ENCODE measurements at regions not wholly inside any gene's neighbourhood (a gene's known extent, or its start where the extent isn't known, plus 50 kb on each side); places are given as distances from the start of the nearest gene placed in this dataset.

GRCh38 chr1:193581341-193581740 is 394.9 kb upstream of the B3GALT2 start:
- no peak for TF ChIP-seq JUND (IDR thresholded peaks at IDR 0.05)
- no peak for TF ChIP-seq EZH2 (IDR thresholded peaks at IDR 0.05)
- no peak for TF ChIP-seq RAD21 (IDR thresholded peaks at IDR 0.05; ENCODE audit: low read depth)
- TF ChIP-seq CBX3 (IDR thresholded peaks at IDR 0.05; ENCODE audit: low read depth) = no peak
- TF ChIP-seq POLR2A (IDR thresholded peaks at IDR 0.05; ENCODE audit: borderline replicate concordance, extremely low read depth, insufficient read depth, insufficient read length) = no peak
- TF ChIP-seq REST (IDR thresholded peaks at IDR 0.05; ENCODE audit: low read depth) = no peak
- TF ChIP-seq CTCF (IDR thresholded peaks at IDR 0.05 in 2 of 3, conservative IDR thresholded peaks at IDR 0.05 in 1 of 3; ENCODE audit: borderline replicate concordance in 1 of 3, insufficient read depth in 1 of 3, low read depth in 2 of 3, low read length in 2 of 3) = no peak
- TF ChIP-seq EGR1 (IDR thresholded peaks at IDR 0.05; ENCODE audit: low read depth) = no peak
- TF ChIP-seq ELF1 (IDR thresholded peaks at IDR 0.05; ENCODE audit: borderline replicate concordance, low read depth) = no peak
- no peak for TF ChIP-seq MAX (IDR thresholded peaks at IDR 0.05)
- no peak for TF ChIP-seq TCF7L2 (IDR thresholded peaks at IDR 0.05; ENCODE audit: borderline replicate concordance, extremely low read depth, insufficient read depth, insufficient read length)
- no peak for TF ChIP-seq SP1 (IDR thresholded peaks at IDR 0.05; ENCODE audit: low read depth)
- no peak for TF ChIP-seq POLR2AphosphoS5 (IDR thresholded peaks at IDR 0.05; ENCODE audit: low read depth, low read length)
- no peak for TF ChIP-seq SIN3A (IDR thresholded peaks at IDR 0.05; ENCODE audit: low read depth)

More at GRCh38 chr1:193581341-193581740, 394.9 kb upstream of the B3GALT2 start:
- no peaks in the 10 kb centered on the region for H3K9me3 ChIP-seq (ENCODE audit: control insufficient read depth in 1 of 2, insufficient read depth in 1 of 2, low read depth in 1 of 2, low read length in 2 of 2)
- no peaks in the 10 kb centered on the region for H3K79me2 ChIP-seq (ENCODE audit: insufficient read depth, low read length)
- no peak for ATAC-seq
- no peaks in the 10 kb centered on the region for H3K27me3 ChIP-seq (ENCODE audit: insufficient read depth, low read length)
- H3K9me2 ChIP-seq (ENCODE audit: insufficient read depth) = no peaks in the 10 kb centered on the region
- no TSS peak for BruUV-seq (replicated peaks)
- POLR2A ChIA-PET = no interaction called here
- no peak overlapping the region for H3K4me3 ChIP-seq (replicated peaks in 1 of 2; ENCODE audit: low read depth in 1 of 2, low read length in 2 of 2)
- CTCF ChIA-PET = no interaction called here
- H3K4me1 ChIP-seq (ENCODE audit: control insufficient read depth in 1 of 2, insufficient read depth in 2 of 2, low read length in 2 of 2) = no peaks in the 10 kb centered on the region
- no peak overlapping the region for H3K27ac ChIP-seq (ENCODE audit: low read depth, low read length)
- no peaks in the 10 kb centered on the region for H4K20me1 ChIP-seq (ENCODE audit: insufficient read depth)
- no peak overlapping the region for H3K4me2 ChIP-seq (ENCODE audit: low read length)
- H2AFZ ChIP-seq (ENCODE audit: low read depth, low read length, poor library complexity, severe bottlenecking) = no peak overlapping the region
- RAD21 ChIA-PET (ENCODE audit: low non-redundant PET in 1 of 2, low total read pairs in 2 of 2, uncharacterized antibody in 2 of 2, unreplicated experiment in 2 of 2) = no interaction called here
- H3K36me3 ChIP-seq (ENCODE audit: control insufficient read depth in 1 of 2, insufficient read depth in 2 of 2, low read length in 2 of 2) = no peaks in the 10 kb centered on the region
- H3K9ac ChIP-seq (ENCODE audit: low read length) = no peak overlapping the region
- intact Hi-C loops (cut with micrococcal nuclease) = no loop called here
- DNase-seq (ENCODE audit: low read depth, low spot score) = no peak

Data from HCT116 (cell line).